Epidermal melanocyte (primary cell): ENCODE measurements at regions not wholly inside any gene's neighbourhood (a gene's known extent, or its start where the extent isn't known, plus 50 kb on each side); places are given as distances from the start of the nearest gene placed in this dataset.
"Not testable (repeated sequence)": the region's sequence is repeated elsewhere in the genome, so short reads cannot be mapped to it uniquely, and the experiment has no call there.

Experiments
- DNase-seq: peaks from one replicate; pipeline ENCODE4 v3.0.0; 2011; ENCODE audit warnings: low spot score; ENCODE audit not compliant: insufficient read length

DNA sequence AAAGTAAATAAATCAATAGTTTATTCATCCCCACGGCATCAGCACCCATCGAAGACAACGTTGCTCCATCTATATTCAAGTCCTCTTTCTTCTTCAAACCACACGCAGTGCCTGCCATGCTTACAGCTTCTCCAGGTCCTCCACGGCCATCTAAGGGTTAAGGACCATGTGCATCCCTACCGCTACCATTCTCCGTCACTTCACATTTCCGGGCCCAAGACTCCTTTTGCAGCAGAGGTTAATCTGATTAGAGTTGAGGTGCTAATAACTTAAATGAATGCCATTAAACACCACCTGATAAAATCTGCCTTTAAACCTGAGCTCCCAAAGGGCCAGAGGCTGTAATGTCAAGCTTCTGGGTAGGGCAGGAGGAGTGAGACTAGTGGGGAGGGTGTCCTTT, 79.7 kb upstream of the CCND2 start:
- DNase-seq, result no peak

DNA sequence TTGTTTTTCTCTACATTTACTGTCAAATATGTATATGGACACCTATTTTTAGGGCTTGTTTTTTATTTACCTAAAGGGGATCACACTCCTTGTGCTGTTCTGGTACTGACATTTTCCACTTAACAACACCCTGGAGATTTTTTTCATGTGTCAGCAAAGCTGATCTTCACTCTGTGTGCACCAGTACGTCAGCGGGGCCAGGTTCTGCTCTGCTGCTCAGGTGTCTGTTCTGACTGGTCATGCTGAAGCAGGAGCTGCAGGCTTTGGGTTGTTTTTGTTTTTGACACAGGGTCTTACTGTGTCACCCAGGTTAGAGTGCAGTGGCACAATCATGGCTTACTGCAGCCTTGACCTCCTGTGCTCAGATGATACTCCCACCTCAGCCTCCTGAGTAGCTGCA, 81.9 kb upstream of the CCND2 start:
- DNase-seq, result no peak

DNA sequence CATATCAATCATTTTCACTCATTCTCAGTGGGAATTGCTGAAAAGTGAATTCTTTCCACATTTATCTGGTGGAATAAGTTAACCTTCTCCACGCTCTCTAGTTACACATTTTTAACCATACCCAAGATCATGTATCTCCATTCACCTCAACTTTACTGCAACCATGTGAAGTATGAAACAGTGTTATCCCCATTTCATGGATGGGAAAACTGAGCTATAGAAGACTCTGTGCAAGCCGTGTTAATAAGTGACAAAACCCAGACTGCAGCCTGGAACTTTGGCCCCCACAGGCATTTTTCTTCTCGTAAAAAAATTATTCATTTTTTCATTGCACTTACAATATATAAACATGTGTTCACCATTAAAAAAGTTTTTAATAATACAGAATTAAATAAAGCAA, 82.4 kb upstream of the CCND2 start:
- DNase-seq, result no peak

DNA sequence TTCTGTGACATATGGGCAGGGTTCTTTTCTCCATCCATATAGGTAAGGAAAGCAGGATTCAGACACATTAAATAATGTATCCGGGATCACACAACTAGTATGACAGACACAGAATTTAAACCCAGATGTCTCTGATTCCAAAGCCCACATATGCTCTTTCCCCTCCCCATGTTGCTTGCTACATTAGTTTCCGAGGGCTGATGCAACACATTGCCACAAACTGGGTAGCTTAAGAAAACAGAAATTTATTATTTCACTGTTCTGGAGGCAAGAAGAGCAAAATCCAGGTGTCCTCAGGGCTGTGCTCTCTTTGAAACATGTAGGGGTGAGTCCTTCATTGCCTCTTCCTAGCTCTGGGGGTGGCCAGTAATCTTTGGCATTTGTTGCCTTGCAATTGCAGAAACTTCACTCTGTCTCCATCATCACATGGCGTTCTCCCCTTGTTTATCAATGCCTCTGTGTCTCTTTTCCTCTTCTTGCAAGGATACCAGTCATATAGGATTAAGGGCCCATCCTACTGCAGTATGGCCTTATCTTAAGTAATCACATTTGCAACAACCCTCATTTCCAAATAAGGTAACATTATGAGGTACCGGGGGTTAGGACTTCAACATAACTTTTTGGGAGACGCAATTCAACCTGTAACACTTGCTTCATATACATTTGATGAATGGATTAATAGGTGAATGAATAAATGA, 83.0 kb upstream of the CCND2 start:
- no peak for DNase-seq

DNA sequence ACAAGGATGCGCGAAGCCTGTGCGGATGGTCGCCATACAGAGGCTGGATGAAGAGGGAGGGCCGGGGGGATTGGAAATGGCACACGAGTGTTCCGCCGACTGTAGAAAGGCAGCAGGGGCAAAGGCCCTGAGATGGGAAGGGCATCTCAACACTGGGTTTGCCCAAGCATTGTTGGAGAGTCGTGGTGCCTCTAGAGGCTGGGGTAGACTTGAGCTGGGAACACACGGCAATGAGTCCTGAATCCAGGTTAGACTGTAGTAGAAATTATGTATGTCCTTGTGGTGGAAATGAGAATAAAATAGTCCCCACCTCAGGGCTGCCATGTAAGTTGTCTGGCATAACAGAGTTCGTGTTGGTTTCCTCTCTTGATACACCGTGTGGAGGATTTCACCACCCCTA, 83.8 kb upstream of the CCND2 start:
- DNase-seq, result no peak

DNA sequence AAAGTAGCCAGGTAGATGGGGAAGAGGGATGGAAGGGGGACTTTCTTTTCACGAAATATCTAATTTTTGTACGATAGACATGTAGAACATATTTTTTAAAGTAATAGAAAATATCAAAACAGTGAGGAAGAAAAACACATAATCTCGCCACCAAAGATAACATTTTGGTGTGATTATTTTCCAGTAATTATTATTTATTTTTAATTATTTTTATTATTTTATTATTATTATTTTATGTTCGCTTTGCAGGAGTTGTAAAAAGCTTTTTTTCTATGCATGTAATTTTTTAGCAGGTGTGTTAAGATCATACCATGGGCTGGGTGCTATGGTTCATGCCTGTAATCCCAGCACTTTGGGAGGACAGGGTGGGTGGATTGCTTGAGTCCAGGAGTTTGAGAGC, 85.6 kb upstream of the CCND2 start:
- no peak for DNase-seq

DNA sequence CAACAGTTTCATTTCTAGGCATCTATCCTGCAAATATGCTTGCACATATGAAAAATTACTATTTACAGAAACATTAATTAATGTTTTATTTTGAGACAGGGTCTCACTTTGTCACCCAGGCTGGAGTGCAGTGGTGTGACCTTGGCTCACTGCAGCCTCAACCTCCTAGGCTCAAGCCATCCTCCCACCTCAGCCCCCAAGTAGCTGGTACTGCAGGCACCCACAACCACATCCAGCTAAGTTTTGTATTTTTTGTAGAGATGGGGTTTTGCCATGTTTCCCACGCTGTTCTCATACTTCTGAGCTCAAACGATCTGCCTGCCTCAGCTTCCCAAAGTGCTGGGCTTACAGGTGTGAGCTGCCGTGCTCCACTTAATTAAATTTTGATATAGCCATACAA, 86.2 kb upstream of the CCND2 start:
- not testable (repeated sequence) for DNase-seq

DNA sequence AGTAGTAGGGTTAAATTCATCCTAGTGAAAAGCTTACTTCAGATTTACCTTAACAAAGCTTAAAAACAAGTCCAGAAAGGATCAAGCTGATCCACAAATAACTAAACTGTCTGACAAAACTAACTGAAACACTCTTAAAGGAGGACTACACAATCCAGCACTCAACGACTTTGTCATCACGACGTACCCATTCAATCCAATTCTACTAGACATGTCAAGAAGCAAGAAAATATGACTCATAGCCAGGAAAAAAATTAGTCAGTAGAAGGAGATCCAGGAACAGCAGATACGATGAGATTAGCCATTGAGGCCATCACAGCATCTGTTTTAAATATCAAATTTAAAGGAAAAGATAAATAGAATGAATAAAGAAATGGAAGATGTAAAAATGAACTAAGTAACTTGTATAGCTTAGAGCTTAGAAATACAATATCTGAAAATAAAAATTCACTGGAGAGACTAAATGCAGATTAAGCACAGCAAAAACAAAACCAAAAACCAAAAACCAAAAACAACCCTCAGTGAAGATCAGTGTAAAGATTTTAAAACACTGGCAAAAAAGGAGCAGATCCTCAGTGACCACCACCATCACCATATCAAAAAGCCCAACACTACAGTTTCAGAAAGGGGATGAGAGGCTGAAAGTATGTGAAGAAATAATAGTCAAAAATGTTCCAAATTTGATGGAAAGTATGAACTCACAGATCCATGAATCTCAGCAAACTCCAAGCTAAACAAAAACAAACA, 95.0 kb upstream of the CCND2 start:
- no peak for DNase-seq

DNA sequence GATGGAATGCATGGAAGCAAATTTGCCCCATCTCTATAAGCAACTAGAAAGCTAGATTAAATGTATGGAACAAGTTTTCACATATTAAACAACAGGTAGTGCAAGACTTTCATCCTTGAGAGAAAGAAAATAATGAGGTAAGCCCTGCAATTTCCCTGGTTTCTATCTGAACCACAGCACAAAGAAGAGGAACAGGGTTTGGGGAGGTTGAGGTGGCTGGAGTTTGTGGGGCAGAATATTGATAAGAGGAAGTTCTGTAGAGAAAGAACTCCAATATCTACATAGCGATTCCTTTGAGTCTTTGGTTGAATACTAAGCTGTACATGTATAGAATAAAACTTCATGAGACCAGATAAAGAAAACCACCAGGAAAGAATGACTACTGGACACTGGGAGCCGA, 96.3 kb upstream of the CCND2 start:
- no peak for DNase-seq

DNA sequence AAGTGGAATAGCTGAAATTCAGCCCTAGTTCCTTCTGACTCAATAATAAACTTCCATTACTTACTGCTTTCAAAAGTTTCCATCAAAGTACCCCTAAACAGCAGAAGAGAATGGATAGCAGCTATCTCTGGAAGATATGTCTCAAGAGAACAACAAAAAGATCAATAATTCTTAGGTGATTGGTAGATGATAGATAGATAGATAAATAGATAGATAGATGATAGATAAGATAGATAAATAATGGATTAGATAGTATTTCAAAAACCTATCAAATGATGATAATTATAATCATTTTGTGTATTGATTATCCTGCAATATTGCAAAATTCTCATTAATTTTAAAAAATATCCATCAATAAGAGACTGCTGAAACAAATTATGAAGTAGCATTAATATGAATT, 97.4 kb upstream of the CCND2 start:
- DNase-seq, result no peak

DNA sequence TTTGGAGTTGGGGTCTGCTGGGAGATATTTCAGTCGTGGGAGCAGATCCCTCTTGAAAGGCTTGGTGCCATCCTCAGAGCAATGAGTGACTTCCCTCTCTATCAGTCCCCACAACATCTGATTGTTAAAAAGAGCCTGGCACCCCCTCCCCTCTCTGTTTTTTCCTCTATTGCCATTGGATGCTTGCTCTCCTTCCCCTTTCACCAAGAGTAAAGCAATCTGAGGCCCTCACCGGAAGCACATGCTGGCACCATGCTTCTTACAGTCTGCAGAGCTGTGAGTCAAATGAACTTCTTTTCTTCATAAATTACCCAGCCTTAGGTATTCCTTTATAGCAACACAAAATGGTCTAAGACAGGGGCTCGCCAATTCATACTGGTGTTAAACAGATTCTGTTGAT, 99.1 kb upstream of the CCND2 start:
- no peak for DNase-seq

DNA sequence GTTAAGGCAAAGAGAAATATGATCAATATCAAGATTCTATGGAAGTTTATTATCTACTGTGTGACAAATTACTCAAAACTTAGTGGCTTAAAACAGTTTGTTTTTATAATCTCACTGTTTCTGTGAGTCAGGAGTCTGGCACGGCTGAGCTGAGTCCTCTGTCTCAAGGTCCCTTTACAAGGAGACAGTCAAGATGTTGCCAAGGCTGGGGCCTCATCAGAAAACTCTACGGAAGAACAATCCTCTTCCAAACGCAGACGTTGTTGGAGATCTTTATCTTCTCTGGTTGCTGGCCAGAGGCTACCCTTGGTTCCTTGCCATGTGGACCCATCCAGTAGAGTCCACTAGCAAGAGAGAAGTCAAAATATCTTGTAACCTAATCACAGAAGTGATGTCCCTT, 100.6 kb upstream of the CCND2 start:
- DNase-seq, result no peak

DNA sequence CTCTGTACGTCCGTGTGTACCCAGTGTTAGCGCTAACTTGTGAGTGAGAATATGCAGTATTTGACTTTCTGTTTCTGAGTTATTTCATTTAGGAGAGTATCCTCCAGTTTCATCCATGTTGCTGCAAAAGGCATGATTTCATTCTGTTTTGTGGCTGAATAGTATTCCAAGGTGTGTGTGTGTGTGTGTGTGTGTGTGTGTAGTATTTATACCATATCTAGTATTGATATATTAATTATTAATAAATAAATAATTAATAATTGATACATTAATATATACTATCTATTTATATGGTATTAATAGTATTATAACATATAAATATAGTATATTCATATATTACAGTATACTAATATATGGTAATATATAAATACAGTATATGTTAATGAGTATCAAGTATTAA, 101.8 kb upstream of the CCND2 start:
- no peak for DNase-seq

DNA sequence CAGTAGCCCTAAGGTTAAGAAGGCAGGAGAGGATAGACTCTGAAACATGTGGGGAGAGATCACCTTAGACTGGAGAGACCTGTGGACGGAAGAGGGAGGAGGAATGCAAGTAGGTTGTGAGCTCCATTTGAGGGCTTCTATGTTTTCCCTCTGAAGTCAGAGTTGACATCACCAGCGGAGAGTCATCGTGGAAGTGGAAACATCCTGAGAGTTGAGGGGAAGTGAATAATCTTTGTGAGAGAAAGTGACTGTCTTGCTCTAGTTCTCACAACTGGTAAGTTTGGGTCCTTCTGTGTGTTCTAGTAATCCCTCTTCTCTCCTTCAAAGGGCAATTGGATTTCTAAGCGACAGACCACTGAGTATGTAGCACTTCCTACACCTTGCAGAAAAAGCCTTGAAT, 103.6 kb upstream of the CCND2 start:
- DNase-seq, result no peak

DNA sequence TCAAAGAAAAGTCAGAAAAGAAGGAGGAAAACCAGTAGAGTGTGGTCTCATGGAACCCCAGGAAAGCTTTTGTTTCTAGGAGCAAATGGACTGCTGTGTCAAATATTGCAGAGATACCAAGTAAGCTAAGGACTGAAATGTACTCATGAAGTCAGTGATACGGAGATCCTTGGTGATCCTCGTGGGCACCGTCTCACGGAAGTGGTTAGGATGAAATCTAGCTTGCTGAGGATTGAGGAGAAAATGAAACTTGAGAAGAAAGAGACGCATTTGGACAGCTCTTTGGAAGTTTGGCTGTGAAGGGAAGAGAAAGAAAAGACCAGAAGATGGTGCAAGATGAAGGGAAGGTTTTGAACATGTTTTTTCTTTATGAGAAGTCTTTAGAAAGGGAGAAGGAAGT, 104.0 kb upstream of the CCND2 start:
- DNase-seq, result no peak

DNA sequence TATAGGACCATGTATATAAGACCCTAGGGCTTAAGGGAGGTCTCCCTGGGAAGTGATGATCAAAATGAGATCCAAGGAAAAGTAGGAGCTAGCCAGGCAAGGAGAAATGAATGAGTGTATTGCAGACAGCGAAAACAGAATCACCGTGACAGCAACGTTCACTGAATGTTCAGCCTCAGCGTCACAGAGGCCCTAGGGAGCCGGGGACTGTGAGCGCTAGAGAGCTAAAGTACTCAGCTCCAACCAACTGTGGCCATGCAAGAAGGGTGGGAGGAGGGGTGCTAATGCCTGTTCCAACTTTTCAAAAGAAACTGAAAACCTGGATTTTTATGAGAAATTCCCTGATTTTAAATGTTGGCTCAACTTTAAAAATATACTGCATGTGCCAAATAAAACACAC, 105.5 kb upstream of the CCND2 start:
- DNase-seq, result no peak

DNA sequence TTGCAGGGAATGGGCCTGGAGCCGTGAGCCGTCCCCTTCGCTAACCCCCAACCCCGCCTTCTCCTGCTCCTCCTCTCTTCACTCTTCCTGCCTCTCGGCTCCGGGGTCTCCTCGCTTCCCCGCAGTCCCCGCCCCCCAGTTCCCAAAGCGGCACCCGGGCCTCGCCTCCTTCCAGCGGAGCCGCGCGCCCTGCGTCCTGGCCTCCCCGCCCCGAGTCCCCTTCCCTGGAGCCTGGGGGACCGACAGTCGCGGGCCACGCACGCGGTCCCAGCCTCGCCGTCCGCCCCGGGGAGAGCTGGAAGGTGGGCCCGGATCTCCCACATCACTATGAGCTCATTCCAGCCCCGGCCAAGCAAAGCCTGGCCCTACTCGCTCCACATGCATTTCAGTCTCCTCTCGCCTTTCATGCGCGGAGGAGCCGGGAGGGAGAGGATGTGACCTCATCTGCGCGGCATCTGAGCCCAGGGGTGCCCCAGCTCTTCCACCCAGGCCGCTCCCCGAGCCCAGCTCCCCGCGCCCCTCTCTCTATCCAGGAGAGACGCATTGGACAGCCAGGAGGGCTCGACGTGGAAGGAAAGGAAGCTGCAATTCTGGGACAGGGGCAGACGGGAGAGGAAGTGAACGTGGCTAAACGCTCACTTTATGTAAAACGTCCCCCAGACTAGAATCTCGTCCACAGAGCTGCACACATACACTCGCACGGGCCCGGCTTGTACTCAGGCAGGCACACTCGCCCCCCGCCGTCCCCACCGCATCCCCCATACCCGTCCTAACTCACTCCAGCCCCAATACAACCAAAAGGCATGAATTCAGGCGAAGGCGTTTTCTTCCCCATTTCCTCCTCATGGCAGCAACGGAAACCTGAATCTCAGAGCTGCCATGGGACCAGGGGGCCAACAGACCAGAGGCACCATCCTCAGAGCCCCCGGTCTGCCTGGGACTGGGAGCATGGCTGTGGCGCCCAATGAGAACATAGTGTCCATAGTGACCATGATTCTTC, 108.7 kb upstream of the CCND2 start:
- DNase-seq, result no peak

DNA sequence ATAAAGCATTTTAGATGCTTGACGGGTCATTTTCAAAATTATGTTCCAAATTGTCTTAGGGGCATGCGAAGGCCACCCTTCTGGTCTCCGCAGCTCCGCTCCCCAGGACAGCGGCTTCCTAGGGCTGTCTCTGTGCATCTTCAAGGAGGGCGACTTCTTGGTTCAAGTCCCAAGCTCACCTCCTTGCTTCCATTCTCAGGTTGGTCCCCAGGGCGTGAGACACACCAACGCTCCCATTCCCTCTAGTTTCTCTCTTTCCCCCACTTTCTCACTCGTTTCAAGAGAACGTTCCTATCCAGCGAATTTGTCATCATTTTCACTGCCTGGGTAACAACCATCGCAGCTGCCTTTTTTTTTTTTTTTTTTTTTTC, 109.4 kb upstream of the CCND2 start:
- DNase-seq, result no peak

DNA sequence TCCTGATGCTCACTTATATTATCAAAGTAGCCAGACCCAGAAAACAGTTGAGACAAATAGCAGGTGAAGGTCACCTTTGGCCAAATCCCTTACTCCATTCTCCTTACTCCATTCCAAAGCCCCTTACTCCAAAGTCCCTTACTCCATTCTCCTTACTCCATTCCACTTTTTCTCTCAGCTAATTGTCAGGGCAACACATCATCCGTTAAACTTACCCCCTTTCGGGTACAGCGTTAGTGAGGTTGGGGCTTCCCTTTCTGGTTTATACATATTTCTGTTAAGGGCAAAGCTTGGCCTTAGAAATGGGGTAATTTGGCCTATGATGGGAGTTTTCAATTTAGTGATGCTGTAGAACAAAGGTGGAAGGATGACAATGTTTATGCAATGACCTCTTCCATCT, 111.8 kb upstream of the CCND2 start:
- DNase-seq, result no peak

DNA sequence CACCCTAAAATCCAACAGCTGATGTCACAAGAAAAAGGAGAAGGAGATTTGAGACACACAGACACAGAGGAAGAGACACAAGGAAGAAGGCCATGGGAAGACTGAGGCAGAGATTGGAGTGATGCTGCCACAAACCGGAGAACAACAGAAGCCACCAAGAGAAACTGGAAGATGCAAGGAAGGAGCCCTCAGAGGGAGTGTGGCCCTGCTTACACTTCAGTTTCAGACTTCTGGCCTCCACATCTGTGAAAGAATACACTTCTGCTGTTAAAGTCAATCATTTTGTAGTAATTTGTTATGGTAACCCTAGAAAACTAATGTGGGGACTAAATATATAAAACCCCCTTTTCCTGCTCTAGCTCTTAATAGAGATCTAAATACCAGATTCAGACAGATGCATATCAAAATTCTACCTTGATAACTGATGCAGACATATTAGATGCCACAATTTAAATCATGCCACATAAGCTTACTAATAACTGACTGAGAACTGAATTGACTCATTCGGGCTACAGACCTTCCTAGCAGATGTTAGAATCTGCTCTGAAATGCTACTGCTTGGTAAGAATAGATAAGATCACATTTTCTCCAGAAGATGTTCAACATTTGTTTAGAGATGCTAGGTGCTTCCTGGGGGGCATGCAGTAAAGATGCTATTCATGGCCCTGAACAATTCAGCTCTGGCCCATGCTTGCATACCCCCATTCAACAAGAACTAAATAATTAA, 113.1 kb upstream of the CCND2 start:
- DNase-seq, result no peak

DNA sequence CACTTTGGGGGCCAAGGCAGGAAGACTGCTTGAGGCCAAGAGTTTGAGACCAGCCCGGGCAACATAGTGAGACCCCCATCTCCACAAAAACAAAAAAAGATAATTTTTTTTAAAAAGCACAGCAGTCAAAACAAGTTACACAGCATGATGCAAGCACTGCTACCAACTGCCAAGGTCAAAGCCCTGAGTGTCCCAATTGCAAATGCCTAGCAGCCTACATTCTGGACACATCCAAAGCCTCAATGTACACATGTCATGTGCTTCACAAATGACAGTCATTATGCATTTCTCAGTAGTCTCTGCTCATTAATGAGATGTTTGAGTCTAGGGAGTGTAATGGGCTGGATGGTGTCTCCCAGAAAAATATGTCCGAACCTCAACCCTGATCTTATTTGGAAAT, 113.7 kb upstream of the CCND2 start:
- DNase-seq, result no peak

DNA sequence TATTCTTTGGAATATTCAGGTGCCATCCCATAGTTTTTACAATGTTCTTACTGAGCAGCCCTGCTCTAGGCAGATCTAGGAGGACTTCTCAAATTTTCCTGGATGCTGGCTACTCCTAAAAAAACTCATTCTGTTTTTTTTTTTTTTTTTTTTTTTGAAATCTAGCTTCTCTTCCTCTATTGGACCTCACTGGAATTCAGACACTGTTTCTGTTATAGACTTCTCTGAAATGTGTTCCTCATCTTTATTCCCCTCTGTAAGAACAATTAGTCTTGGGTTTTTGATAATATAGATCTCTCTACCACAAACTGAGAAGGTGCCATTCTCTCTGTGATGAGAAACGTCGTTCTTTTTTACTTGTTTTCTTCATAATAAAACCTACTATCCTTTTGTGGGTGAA, 115.3 kb upstream of the CCND2 start:
- DNase-seq, result no peak
